Colonic mucosa (tissue), 4 donors: ENCODE measurements at regions not wholly inside any gene's neighbourhood (a gene's known extent, or its start where the extent isn't known, plus 50 kb on each side); places are given as distances from the start of the nearest gene placed in this dataset.

Source experiments
- DNase-seq: peaks from one replicate; pipeline ENCODE4 v3.0.0-alpha.2; 2020
- H3K27ac ChIP-seq: fragments of 200-600 bp; one replicate; pipeline ENCODE4 v1.8.0; 2021
- H3K27me3 ChIP-seq: fragments of 200-600 bp; one replicate; pipeline ENCODE4 v1.8.0; 2021
- H3K36me3 ChIP-seq: fragments of 200-600 bp; one replicate; pipeline ENCODE4 v1.8.0; 2021
- H3K4me1 ChIP-seq: fragments of 200-600 bp; one replicate; pipeline ENCODE4 v1.8.0; 2021; ENCODE audit warnings: mild to moderate bottlenecking
- H3K4me3 ChIP-seq: fragments of 200-600 bp; one replicate; pipeline ENCODE4 v1.8.0; 2021
- H3K9ac ChIP-seq, 2 donors: one replicate each; pipeline ENCODE4 v1.7.0; 2013; ENCODE audit warnings: control low read depth in 2 of 2, low read depth in 2 of 2, low read length in 2 of 2
- H3K9me3 ChIP-seq: fragments of 200-600 bp; one replicate; pipeline ENCODE4 v1.8.0; 2021
- intact Hi-C: fragments of 100-400 bp; cut with DNase I; formaldehyde crosslinking; loops from one replicate; pipeline ENCODE4 v1.14.1; 2022
- TF ChIP-seq, protein P1 (sequence below): fragments of 200-600 bp; IDR thresholded peaks from one replicate; pipeline ENCODE4 v1.8.0; 2022; ENCODE audit warnings: antibody characterized with exemption, mild to moderate bottlenecking
- donor health status: healthy.
- donor health status: DM: no; HTN: no; CAD: no.
- donor health status: DM: no; HTN: no; CAD: no.

DNA sequence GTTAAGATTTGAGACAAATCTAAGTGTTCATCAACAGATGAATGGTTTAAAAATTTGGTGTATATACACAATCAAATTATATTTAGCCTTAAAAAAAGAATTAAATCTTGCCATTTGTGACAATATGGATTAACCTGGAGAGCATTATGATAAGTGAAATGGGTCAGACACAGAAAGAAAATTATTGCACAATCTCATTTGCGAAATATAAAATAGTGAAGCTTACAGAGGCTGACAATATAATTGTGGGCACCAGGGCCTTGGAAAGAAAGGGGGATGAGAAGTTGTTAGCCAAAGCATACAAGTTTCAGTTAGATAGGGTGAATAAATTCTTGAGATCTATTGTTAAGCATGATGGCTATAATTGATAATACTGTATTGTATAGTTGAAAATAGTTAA, 883.0 kb downstream of the TECRL start:
- intact Hi-C loops: no loop called here
- H3K4me1 ChIP-seq: no peaks in the 10 kb centered on the region
- H3K27ac ChIP-seq: no peak overlapping the region
- H3K4me3 ChIP-seq: no peak overlapping the region
- DNase-seq: no peak
- H3K9ac ChIP-seq: no peak overlapping the region
- no peaks in the 10 kb centered on the region for H3K27me3 ChIP-seq
- H3K36me3 ChIP-seq: no peaks in the 10 kb centered on the region
- TF ChIP-seq, protein P1, sequence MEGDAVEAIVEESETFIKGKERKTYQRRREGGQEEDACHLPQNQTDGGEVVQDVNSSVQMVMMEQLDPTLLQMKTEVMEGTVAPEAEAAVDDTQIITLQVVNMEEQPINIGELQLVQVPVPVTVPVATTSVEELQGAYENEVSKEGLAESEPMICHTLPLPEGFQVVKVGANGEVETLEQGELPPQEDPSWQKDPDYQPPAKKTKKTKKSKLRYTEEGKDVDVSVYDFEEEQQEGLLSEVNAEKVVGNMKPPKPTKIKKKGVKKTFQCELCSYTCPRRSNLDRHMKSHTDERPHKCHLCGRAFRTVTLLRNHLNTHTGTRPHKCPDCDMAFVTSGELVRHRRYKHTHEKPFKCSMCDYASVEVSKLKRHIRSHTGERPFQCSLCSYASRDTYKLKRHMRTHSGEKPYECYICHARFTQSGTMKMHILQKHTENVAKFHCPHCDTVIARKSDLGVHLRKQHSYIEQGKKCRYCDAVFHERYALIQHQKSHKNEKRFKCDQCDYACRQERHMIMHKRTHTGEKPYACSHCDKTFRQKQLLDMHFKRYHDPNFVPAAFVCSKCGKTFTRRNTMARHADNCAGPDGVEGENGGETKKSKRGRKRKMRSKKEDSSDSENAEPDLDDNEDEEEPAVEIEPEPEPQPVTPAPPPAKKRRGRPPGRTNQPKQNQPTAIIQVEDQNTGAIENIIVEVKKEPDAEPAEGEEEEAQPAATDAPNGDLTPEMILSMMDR: no peak
- H3K9me3 ChIP-seq: no peaks in the 10 kb centered on the region

DNA sequence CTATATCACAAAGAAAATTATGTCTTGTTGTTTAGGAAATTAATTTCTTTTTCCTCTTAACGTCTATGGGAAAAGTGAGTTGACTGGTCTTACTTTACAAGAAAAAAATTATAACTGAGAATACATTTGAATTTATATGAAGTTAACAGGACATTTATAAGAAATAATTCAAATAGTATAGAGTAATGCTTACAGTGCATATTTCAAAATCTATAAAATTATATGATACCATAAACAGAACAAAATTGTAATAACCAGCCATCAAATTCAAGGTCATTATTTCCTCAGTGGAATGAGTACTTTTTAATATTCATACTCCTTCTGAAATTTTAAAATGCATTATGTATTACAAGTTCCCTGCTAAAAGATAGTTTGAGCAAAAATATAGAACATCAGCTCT, 884.5 kb downstream of the TECRL start:
- no peak overlapping the region for H3K9ac ChIP-seq
- H3K4me3 ChIP-seq: no peak overlapping the region
- no peaks in the 10 kb centered on the region for H3K9me3 ChIP-seq
- H3K36me3 ChIP-seq: no peaks in the 10 kb centered on the region
- no peak overlapping the region for H3K27ac ChIP-seq
- H3K4me1 ChIP-seq: no peaks in the 10 kb centered on the region
- intact Hi-C loops: no loop called here
- DNase-seq: no peak
- TF ChIP-seq, protein P1: no peak
- no peaks in the 10 kb centered on the region for H3K27me3 ChIP-seq

DNA sequence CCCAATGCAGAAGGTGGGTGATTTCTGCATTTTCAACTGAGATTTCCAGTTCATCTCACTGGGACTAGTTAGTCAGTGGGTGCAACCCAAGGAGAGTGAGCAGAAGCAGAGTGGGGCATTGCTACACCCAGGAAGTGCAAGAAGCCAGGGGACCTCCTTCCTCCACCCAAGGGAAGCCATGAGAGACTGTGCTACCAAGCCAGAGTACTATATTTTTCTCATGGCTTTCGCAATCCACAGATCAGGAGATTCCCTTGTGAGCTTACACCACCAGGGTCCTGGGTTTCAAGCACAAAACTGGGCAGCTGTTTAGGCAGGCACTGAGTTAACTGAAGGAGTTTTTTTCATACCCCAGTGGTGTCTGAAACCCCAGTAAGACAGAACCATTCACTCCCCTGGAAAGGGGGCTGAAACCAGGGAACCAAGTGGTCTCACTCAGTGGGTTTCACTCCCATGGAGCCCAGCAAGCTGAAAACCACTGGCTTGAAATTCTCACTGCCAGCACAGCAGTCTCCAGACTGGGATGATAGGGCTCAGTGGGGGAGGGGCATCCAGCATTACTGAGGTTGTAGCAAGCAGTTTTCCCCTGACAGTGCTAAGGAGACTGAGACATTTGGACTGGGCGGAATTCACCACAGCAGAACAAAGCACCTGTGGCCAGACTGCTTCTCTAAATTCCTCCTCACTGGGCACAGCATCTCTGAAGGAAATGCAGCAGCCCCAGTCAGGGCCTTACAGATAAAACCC, 903.4 kb downstream of the TECRL start:
- Histone ChIP-seq H3K36me3 (no peaks in the 10 kb centered on the region), H3K4me3 (no peak overlapping the region), H3K27ac (no peak overlapping the region), H3K9ac (no peak overlapping the region), H3K27me3 (no peaks in the 10 kb centered on the region), H3K9me3 (no peaks in the 10 kb centered on the region), H3K4me1 (no peaks in the 10 kb centered on the region)
- TF ChIP-seq, protein P1: no peak
- intact Hi-C loops: no loop called here
- DNase-seq: no peak

DNA sequence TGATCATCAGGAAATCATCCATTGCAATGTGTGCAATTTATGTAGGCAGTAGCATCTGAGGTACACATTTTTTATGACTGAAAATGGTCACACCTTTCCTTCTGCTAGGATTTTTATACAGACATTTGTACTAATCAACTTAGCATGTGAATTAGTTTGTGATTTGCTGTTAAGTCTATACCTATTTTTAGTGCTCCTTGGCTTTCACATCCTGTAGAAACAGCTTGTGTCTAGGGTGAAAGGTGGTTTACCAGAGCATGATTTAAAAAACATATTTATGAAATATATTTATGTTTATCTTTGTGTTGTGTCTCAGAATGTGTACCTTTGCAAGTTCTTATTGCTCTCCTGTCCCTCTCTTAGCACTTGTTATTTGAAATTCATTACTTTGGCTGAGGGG, 916.0 kb downstream of the TECRL start:
- Histone ChIP-seq H3K36me3 (no peaks in the 10 kb centered on the region), H3K4me1 (no peaks in the 10 kb centered on the region), H3K27me3 (no peaks in the 10 kb centered on the region), H3K4me3 (no peak overlapping the region), H3K9ac (no peak overlapping the region), H3K27ac (no peak overlapping the region), H3K9me3 (no peaks in the 10 kb centered on the region)
- no peak for DNase-seq
- TF ChIP-seq, protein P1: no peak
- intact Hi-C loops: no loop called here

DNA sequence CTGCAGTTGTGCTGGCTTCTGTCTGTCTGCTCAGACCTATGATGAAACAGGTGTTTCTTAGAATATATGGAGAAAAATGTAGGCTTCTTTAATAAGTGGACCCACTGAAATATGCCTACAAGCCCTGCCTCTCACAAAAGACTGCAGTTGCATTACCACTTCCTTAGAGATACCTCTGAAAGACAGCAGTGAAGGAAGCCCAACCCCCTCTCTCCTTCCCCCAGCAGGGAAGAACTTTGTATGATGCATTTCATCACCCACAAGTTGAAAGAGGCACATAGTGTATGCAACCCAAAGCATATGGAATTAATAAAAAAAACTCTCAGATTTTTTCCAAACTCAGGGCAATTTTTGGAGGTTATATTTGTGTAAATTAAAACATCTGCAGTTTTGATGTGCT, 916.7 kb downstream of the TECRL start:
- no peak overlapping the region for H3K4me3 ChIP-seq
- H3K27me3 ChIP-seq: no peaks in the 10 kb centered on the region
- no peak overlapping the region for H3K27ac ChIP-seq
- TF ChIP-seq, protein P1: no peak
- intact Hi-C loops: no loop called here
- H3K9me3 ChIP-seq: no peaks in the 10 kb centered on the region
- H3K36me3 ChIP-seq: no peaks in the 10 kb centered on the region
- no peaks in the 10 kb centered on the region for H3K4me1 ChIP-seq
- H3K9ac ChIP-seq: no peak overlapping the region
- DNase-seq: no peak
